ENCODE measurements at regions not wholly inside any gene's neighbourhood (a gene's known extent, or its start where the extent isn't known, plus 50 kb on each side); places are given as distances from the start of the nearest gene placed in this dataset.

- Histone ChIP-seq H3K27me3 (replicated peaks in 1 of 4; ENCODE audit: control insufficient read depth in 3 of 4, extremely low read depth in 1 of 4, insufficient read depth in 3 of 4, low read length in 3 of 4) (peaks cover 0 to 2% (median 0%) of the 10 kb centered on the region in 4 experiments; a peak in 1 of 7 replicates), H3K36me3 (ENCODE audit: control insufficient read depth in 2 of 4, insufficient read depth in 4 of 4, low read length in 3 of 4) (no peaks in the 10 kb centered on the region), H2AK5ac (ENCODE audit: low read depth, low read length) (no peak overlapping the region), H4K8ac (ENCODE audit: extremely low read depth, insufficient read depth, low read length) (no peak overlapping the region), H2BK120ac (replicated peaks; ENCODE audit: low read depth, low read length) (no peak overlapping the region), H2BK12ac (ENCODE audit: low read depth, low read length) (no peak overlapping the region), H3K56ac (replicated peaks; ENCODE audit: insufficient read length, low read depth, low read length) (no peak overlapping the region), H2BK20ac (ENCODE audit: low read length) (no peak overlapping the region), H4K5ac (ENCODE audit: insufficient read length, low read depth, low read length) (no peak overlapping the region), H3K79me1 (ENCODE audit: low read depth, low read length) (no peaks in the 10 kb centered on the region), H3K4ac (replicated peaks; ENCODE audit: insufficient read length, low read depth, low read length) (no peak overlapping the region), H3K9me3 (ENCODE audit: insufficient read depth in 2 of 2, low read depth in 1 of 2, low read length in 1 of 2) (no peaks in the 10 kb centered on the region), H3K9ac (replicated peaks in 1 of 4; ENCODE audit: extremely low read depth in 1 of 4, low read depth in 3 of 4, low read length in 3 of 4) (no peak overlapping the region), H2BK15ac (ENCODE audit: low read length) (no peak overlapping the region), H2BK5ac (ENCODE audit: low read depth, low read length) (no peak overlapping the region), H3K79me2 (ENCODE audit: control insufficient read depth in 1 of 2, insufficient read depth in 2 of 2, low read length in 2 of 2) (no peaks in the 10 kb centered on the region), H4K20me1 (replicated peaks in 1 of 2; ENCODE audit: control insufficient read depth in 1 of 2, insufficient read depth in 2 of 2, low read length in 2 of 2) (no peaks in the 10 kb centered on the region), H3K4me3 (ENCODE audit: extremely low read depth in 1 of 4, insufficient read depth in 2 of 4, low read depth in 3 of 4, low read length in 4 of 4) (no peak overlapping the region), H2AFZ (ENCODE audit: low read length) (no peak overlapping the region), H3K23ac (ENCODE audit: insufficient read length) (no peak overlapping the region), H3K4me2 (ENCODE audit: insufficient read depth in 1 of 2, low read depth in 2 of 2, low read length in 2 of 2) (no peak overlapping the region), H3K27ac (ENCODE audit: low read depth, low read length) (no peak overlapping the region), H3K23me2 (ENCODE audit: low read depth, low read length) (no peaks in the 10 kb centered on the region), H3K18ac (ENCODE audit: extremely low read depth, low read length) (no peak overlapping the region), H3K4me1 (replicated peaks in 1 of 4; ENCODE audit: control insufficient read depth in 3 of 4, insufficient read depth in 4 of 4, low read length in 3 of 4) (no peaks in the 10 kb centered on the region), H4K91ac (replicated peaks; ENCODE audit: insufficient read length, low read length) (no peak overlapping the region), H3K14ac (ENCODE audit: insufficient read length) (no peak overlapping the region)
- ChIA-PET POLR2A (ENCODE audit: partially characterized antibody) (no interaction called here), CTCF (ENCODE audit: partially characterized antibody) (interaction anchor here (1.0 to 1.3 kb wide), 3 partner anchors 11 to 211 kb away, joined by 3 read pairs; no protein-coding TSS in a partner anchor)
- FAIRE-seq (no peak), DNase-seq (ENCODE audit: low read depth in 1 of 2, low spot score in 2 of 2) (no peak)
- WGBS, 2 experiments (ENCODE audit: extremely low coverage in 1 of 2, insufficient coverage in 1 of 2, insufficient read length in 1 of 2, insufficient replicate concordance in 2 of 2, low coverage in 1 of 2, low lambda C conversion rate in 2 of 2, missing lambda C conversion rate in 1 of 2): 95% methylated on average over 3 of the region's 3 CpGs; no CpG with 5 or more reads in 1 of the 2 experiments
- TF ChIP-seq GTF2F1 (IDR thresholded peaks at IDR 0.05; ENCODE audit: borderline replicate concordance, low read depth, low read length) (no peak), RBBP5 (IDR thresholded peaks at IDR 0.05; ENCODE audit: borderline replicate concordance, low read depth, low read length) (no peak), SP2 (IDR thresholded peaks at IDR 0.05; ENCODE audit: low read length) (no peak), ATF3 (IDR thresholded peaks at IDR 0.05; ENCODE audit: insufficient read depth, low read depth, low read length) (no peak), SP1 (IDR thresholded peaks at IDR 0.05; ENCODE audit: low read depth, low read length) (no peak), JUND (IDR thresholded peaks at IDR 0.05; ENCODE audit: low read length) (no peak), RAD21 (IDR thresholded peaks at IDR 0.05 in 1 of 2, conservative IDR thresholded peaks at IDR 0.05 in 1 of 2; ENCODE audit: low read depth in 2 of 2, low read length in 2 of 2) (no peak), KDM5A (IDR thresholded peaks at IDR 0.05; ENCODE audit: low read length) (no peak), CHD1 (IDR thresholded peaks at IDR 0.05; ENCODE audit: low read depth, low read length) (no peak), SRF (IDR thresholded peaks at IDR 0.05; ENCODE audit: low read depth, low read length) (no peak), EZH2 (IDR thresholded peaks at IDR 0.05; ENCODE audit: low read depth, low read length, severe bottlenecking) (no peak), RFX5 (IDR thresholded peaks at IDR 0.05; ENCODE audit: borderline replicate concordance, low read depth, low read length) (no peak)
Measured at GRCh38 chr4:11021333-11021732, 336.8 kb upstream of the CLNK start.

Measured in H1 (cell line).